GM06990 (cell line): ENCODE measurements at regions not wholly inside any gene's neighbourhood (a gene's known extent, or its start where the extent isn't known, plus 50 kb on each side); places are given as distances from the start of the nearest gene placed in this dataset.

ENCODE experiments used
- DNase-seq: peaks from one replicate; pipeline ENCODE4 v3.0.0-alpha.2; 2011; ENCODE audit not compliant: insufficient read length; ENCODE audit errors: extremely low read depth
- H3K27me3 ChIP-seq: replicated peaks from 2 replicates; pipeline ENCODE4 v1.6.0; 2011; ENCODE audit warnings: low read length; ENCODE audit not compliant: control insufficient read depth, insufficient read depth
- H3K36me3 ChIP-seq: 2 replicates; pipeline ENCODE4 v1.5.1; 2011; ENCODE audit warnings: low read length; ENCODE audit not compliant: control insufficient read depth, insufficient read depth
- H3K4me3 ChIP-seq: replicated peaks from 2 replicates; pipeline ENCODE4 v1.5.1; 2011; ENCODE audit warnings: low read depth, mild to moderate bottlenecking, control low read depth, low read length
- CTCF ChIP-seq: IDR thresholded peaks from 2 replicates; pipeline ENCODE4 v1.5.1; 2011; ENCODE audit warnings: low read length, control low read depth, mild to moderate bottlenecking, inconsistent platforms; ENCODE audit not compliant: insufficient read depth, poor library complexity, severe bottlenecking

GRCh38 chr12:104825408-104825807, 132.7 kb downstream of the SLC41A2 start:
- H3K36me3 ChIP-seq, result no peaks in the 10 kb centered on the region; the same call in 1 of the 2 replicates
- no peak overlapping the region for H3K4me3 ChIP-seq
- no peaks in the 10 kb centered on the region for H3K27me3 ChIP-seq
- DNase-seq, result no peak
- TF ChIP-seq CTCF, result no peak

GRCh38 chr12:104823985-104824461, 134.1 kb downstream of the SLC41A2 start:
- DNase-seq, result no peak
- H3K27me3 ChIP-seq, result no peaks in the 10 kb centered on the region
- no peaks in the 10 kb centered on the region; the same call in 1 of the 2 replicates for H3K36me3 ChIP-seq
- H3K4me3 ChIP-seq, result no peak overlapping the region
- TF ChIP-seq CTCF, result no peak

- Histone ChIP-seq H3K4me3 (no peak overlapping the region), H3K27me3 (no peaks in the 10 kb centered on the region), H3K36me3 (no peaks in the 10 kb centered on the region)
- DNase-seq, result no peak
- no peak for TF ChIP-seq CTCF
Observed at GRCh38 chr12:104822941-104823340, 135.1 kb downstream of the SLC41A2 start.

- Histone ChIP-seq H3K4me3 (no peak overlapping the region), H3K36me3 (no peaks in the 10 kb centered on the region), H3K27me3 (no peaks in the 10 kb centered on the region)
- TF ChIP-seq CTCF, result no peak
- no peak for DNase-seq
Observed at GRCh38 chr12:104816845-104817503, 141.1 kb downstream of the SLC41A2 start.

- Histone ChIP-seq H3K27me3 (no peaks in the 10 kb centered on the region), H3K36me3 (no peaks in the 10 kb centered on the region), H3K4me3 (no peak overlapping the region)
- DNase-seq, result no peak
- TF ChIP-seq CTCF, result no peak
Observed at GRCh38 chr12:104815935-104816334, 142.2 kb downstream of the SLC41A2 start.

GRCh38 chr12:104814944-104815343, 143.1 kb downstream of the SLC41A2 start:
- no peak for DNase-seq
- Histone ChIP-seq H3K4me3 (no peak overlapping the region), H3K36me3 (no peaks in the 10 kb centered on the region), H3K27me3 (no peaks in the 10 kb centered on the region)
- no peak for TF ChIP-seq CTCF
